Stimulated activated naive CD8-positive, alpha-beta T cell treated with anti-CD3 and anti-CD28 coated beads, Interleukin-15, Interleukin-2, amounts not matched to agents 100 U/mL and 50 U/mL, for 24 hours (primary cell): ENCODE measurements at regions not wholly inside any gene's neighbourhood (a gene's known extent, or its start where the extent isn't known, plus 50 kb on each side); places are given as distances from the start of the nearest gene placed in this dataset.

Experiments
- ATAC-seq: fragments of 150-1000 bp; cut with Tn5 transposase; one replicate; pipeline ENCODE4 v1.10.0; 2021
- DNase-seq: peaks from one replicate; pipeline ENCODE4 v3.0.0; 2021

DNA sequence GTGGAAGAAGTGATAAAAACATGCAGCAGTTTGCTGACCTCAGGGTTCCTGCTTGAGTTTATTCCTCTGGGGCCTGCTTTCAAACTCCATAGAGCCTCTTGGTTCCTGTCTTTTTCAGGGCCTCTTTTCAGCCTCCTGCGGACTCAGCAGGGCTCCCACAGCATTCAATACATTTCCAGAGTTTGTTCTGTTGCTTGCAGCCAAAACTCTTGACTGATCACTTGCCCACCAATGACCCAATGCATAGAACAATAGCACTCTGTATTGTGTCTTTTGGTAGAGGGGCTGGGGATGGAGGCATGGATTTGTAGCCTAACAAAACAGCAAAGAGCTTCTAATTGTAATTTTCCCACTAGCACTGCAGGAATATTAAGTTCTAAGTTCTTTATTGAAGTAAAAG is 50.8 kb upstream of the CREB5 start:
- ATAC-seq (no peak), DNase-seq (no peak)

DNA sequence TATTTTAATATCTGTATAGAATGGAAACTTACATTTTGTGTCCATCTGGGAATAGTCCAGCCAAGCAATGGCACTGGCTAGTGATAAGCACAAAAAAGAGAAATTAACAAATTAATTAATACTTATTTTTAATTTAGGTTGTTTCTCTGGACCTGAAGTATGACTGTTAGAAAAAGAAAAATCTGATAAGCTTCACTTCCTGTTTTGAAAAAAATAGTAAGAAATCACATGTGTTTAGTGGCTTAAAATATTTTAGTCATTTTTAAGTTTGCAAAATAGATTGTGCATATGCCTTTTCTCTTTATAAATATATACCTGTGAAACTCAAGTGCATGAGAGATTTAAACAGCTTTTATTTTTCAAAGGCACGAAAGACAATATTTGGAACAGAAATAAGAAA is 50.1 kb upstream of the CREB5 start:
- DNase-seq (no peak), ATAC-seq (no peak)
